Suppressor macrophage treated with lipopolysaccharide for 1 hour (primary cell): ENCODE measurements at regions not wholly inside any gene's neighbourhood (a gene's known extent, or its start where the extent isn't known, plus 50 kb on each side); places are given as distances from the start of the nearest gene placed in this dataset.
A peak's percentile ranks its signal among the peaks of the same experiment; 100 is the strongest.

ENCODE experiments used
- DNase-seq, 3 donors: peaks; one replicate each; pipeline ENCODE4 v3.0.0-alpha.2; 2020 to 2022

DNA sequence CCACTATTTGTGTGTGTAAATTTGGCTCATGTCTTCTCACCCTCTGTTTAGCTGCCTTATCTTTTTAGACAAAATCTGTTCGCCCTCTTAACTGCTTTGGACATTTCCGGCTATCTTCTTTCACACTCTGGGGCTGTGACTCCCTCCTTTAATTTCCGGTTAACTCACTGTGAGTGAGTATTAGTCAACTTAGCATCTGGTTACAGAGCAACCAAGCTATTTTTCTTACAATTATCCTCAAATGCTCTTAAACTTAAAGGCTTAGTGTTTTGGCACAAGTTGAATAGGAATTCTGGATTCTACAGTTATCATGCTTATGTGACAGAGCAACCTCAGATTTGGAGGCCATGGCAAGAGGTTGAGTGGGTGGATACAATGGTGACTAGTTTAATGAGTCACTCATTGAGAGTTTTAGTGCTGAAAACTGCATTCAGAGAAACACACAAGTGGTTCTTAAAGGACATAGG, 177.6 kb upstream of the SEMA3A start:
- DNase-seq, result peak; percentile 11 to 47 (median 35)

DNA sequence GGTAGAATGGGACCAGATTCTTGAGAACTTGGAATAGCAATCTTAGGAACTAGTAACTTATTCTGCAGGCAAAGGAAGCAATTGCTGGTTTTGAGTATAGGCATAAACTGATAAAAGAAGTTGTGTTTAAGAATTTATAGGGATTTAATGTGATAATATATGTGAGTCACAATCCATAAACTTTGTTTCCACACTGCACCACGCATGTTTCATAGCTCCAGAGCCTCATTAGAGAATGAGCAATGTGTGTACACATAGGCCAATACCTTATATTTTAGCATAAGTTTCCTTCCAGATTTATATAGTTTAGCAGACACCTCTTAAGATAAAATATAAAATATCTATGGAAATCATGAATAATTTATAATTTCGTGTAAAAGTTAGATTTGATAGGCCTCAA, 175.5 kb upstream of the SEMA3A start:
- DNase-seq, result no peak

DNA sequence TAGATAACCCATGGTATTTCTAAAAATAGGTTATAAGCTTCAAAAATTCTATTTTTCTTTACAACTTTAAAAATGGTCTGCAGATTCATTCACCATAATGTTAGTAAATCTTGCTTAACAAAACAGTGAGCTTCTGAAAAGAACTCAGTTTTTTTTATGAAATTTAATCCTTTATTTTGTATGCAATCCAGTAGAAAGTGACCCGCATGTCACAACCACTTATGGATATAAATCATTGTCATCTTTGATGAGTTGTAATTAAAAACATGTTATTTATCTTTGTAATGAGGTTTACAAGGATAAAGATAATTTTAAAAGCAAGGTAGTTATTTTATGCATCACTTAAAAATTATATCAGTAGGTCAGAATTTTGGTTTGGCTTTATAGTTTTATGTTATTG, 173.5 kb upstream of the SEMA3A start:
- no peak for DNase-seq

DNA sequence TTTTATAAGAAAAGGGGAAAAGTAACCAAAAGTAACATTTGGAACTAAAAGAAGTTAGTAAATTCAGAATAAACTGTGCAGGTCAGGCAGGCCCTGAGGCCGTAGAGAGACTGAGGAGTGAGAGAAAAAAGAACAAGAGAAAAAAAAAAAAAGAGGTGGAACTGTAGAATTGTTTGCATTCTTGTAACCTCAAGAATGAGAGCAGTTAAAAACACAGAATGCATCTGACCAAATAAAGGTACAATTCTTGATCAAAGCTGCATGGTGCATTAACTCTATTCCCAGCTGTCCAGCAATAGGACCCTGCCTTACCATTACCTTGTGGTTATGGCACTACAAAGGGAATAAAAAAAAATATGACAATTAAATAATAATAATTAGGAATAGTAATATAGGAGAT, 170.1 kb upstream of the SEMA3A start:
- no peak for DNase-seq

DNA sequence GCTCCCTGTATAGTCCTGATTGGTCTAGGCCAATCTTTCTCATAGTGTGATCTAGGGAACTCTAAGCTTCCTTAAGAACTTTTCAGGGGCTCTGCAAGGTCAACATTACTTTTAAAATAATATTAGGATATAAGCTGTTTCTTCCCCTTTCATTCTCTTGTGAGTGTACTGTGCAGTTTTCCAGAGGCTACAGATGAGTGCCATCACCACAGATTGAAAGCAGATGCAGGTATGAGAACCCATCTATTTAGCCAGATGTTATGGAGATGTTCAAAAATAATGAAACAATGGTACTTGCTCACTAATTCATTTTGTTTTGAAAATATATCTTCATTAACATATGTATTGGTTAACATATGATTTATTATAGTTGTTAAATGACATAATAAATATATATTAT, 169.2 kb upstream of the SEMA3A start:
- DNase-seq, result no peak

DNA sequence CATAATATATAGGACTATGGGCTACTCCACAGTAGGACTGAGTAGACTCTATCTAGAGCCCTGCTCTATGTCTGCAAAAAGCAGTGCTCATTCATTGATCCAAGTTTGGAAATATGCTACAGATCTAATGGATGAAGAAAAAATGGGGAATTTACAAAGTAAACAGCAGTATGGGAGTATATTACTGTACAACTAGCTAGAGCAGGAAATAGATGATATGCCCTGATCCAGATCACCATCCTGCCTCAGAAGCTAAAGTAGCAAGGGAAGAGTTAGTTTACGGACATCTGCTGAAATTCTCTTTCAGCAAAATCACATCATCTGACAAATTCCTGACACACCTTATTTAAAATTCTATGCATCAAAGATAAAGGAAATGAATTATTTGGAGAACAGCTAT, 168.2 kb upstream of the SEMA3A start:
- no peak for DNase-seq

DNA sequence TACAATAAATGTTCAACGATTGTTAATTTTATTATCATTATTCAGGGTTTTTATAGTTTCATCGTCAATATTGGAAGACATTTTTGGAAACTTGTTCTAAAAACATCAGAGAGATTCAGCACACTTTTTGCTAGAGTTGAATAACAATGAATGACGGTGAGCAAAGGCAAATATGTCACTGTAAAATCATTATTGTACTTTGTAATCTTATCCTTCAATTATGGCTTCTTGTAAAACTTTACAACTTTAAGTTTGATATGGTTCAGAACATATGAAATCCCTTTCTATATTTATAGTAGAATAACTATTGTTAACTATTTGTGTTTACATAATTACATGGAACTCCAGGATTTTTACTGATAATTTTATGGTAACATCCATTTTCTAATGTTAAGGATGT, 167.8 kb upstream of the SEMA3A start:
- no peak for DNase-seq

DNA sequence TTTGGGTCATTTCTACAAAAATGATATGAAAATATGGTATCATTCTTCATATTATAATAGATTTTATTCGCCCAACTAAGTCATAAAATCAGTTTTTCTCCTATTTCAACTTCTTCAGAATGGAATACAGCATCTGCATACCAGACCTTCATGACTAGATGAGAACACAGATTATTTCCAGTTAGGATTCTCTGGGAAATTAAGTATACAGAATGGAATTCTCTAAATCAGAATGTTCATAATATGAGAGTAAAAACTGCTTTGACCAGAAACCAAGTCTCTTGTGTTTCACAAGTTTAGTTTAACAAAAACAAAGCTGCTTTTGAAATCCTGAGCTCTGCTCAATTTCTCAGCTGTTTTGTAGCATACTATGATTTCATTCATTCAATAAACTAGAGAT, 160.3 kb upstream of the SEMA3A start:
- DNase-seq, result no peak

DNA sequence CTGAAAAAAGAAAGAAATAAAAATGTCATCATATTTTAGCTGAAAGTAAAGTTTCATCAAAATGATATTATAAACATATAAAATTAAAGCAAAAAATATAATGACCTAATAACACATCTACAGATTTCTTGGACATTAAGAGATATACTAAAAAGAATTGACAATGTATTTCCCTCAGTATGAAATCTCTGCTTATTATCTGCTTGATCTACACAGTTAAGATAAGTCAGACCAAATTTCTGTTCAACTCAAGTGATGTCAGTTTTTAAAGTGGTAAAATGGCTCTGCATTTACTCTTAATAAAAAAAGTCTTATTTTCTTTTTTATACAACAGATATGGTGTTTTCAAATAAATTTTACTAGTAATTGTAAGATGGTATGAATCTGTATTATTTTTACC, 159.4 kb upstream of the SEMA3A start:
- no peak for DNase-seq

DNA sequence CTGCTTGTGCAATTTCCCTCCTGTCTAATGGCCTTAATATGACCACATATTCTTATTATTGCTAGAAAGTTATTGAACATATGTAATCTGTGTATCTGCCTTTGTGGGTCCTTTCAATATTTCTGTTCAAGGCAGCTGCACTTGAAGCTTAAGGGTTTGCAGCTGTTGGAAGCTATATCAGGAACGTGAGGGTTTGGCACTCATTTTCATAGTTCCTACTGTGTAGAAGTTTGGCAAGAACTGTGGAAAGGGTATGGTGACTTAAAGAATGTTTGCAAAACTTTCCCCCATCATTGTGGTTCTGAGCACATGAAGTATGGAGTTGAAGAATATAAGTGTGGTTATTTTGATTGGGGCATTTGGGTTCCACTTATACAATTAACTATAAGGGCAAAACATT, 144.7 kb upstream of the SEMA3A start:
- DNase-seq, result peak in 1 of 3 donors; percentile 3

DNA sequence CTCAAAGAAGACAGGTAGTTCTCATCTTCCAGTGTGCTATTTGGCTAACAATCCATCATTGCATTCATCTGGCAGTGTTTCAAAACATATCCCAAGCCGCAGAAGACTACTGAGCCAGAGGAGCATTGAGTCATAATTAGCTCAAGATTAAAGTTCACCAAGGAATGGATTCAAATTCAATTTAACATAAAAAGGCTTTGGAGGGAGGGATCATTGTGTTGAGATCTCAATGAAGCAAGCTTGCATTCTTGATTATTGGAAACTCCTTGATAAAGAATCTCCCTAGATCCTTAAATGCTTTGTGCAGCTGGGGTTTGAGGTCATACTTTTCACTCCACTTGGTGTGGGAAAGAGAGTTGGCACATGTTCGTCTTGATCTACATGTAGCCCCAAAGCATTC, 142.8 kb upstream of the SEMA3A start:
- peak in 1 of 3 donors; percentile 14 for DNase-seq

DNA sequence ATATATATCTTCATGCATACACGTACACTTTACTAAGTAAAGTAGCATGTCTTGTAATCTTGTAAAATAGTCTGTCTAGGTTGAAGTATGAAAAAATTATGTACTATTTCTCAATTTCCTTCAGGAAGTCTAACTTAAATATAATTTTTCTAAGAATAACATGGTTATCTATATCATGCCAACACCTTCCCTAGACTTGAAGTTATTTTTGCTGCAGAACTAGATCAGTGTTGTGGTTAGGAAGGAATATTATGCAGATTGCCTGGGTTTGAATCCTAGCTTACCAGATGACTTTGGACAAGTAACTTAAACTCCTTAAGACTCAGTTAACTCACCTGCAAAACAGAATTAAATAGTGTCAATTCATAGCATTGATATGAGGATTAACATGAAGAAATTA, 142.2 kb upstream of the SEMA3A start:
- no peak for DNase-seq

DNA sequence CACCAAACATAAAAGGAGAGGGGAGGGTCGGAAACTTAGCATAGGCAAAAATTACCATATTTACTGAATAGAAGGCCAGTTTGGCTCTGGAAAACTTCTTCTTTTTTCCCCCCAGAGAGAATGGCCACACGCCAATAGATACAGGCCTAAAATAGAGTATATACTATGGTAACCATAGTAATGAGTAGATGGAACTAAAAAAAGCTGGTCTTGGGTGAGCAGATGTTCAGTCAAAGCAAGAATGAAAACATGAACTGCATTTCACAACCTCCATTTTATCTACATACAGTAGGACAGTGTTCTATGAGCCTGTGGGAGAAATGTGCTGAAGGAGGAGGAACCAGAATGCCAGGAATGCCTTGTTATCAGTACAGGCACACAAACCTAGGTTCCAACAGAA, 141.7 kb upstream of the SEMA3A start:
- DNase-seq, result peak in 1 of 3 donors; percentile 17

DNA sequence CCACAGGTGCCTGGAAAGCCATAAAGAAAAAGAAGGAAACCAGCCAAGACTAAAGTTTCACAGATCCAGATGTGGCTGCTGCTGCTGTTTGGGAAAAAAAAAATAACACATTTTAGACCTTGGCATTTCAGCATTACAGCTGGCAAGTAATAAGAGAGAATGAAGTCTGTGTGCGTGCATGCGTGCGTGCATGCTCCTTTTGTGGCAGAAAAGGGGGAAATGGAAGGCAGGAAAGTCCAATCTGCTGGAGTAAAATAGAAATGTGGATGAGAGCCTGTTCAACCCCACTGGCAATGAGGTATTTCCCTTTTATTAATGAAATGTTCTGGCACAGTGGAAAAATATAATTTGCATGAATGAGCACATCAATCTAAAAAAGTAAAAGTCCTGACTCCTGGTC, 137.0 kb upstream of the SEMA3A start:
- peak in 2 of 3 donors; percentile 4 to 26 for DNase-seq

DNA sequence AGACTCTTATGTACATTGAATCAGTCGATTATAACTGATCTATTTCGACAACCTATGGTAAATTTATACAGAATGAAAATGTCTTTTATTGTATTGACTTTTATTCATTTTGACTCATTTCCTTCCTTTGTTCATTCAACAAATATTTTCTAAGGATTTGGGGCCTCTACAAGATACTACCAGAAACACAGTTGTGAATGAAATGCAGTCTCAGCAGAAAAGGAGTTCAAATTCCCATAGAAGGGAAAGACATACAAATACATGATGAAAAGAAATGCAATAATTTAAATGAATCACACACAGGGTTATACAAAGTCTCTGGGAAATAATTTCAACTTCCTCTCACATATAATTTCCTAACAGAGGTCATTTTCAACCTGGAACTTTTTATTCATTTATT, 134.0 kb upstream of the SEMA3A start:
- DNase-seq, result no peak

DNA sequence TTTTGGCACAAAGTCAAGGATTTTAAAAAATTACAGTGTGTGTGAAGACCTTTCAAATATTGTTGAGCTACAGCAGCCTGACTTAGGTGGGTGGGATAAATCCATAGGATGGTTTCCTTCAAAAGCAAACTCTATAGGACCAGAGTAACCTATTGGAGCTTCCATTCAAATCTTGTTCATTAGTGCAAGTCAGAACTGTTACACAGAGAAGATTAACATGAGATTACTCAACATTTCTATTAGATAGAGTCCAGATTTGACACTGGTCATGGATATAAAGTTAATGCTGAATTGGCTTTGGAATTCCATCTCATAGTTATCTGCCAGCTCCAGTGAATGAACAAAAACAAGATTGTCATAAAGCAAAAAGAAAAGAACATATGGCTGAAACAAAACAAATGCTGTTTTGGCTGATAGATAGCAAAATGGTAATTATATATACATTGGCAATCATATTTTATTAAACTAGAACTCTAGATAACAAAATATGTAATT, 129.6 kb upstream of the SEMA3A start:
- DNase-seq, result no peak

DNA sequence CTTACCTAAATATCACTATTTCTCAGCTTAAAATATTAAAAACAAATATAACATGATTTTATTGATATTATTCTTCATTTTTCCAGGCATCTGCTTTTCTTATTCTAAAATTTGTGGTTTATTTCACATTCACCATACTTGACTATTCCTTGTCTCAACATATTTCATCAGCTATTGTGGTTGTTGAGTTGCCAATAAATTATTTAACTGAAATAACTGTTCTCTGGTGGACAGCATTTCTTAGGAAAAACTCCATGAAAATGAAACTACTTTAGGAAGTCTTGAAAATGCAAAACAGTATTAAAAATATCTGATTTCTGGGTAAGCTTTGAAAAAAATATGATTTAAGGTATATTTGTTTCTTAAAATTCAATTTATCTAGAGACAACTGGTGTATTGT, 122.9 kb upstream of the SEMA3A start:
- peak in 1 of 3 donors; percentile 11 for DNase-seq

DNA sequence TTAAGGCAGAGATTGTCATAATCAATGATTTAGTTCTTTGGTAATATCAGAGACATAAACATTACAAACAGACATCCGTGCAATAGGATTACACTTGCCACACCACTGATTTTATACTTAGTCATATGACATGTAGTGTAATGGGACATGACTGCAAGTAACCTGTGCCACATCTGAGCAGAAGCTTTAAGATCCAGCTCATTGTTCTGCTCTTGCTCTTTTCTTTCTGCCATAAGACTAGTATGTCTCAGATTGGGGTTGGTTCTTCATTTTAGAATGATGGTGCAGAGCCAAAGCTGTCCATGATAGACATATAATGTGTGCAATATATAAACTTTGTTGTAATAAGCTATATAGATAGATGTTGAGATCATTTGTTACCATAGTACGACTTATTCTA, 119.7 kb upstream of the SEMA3A start:
- peak in 1 of 3 donors; percentile 9 for DNase-seq

DNA sequence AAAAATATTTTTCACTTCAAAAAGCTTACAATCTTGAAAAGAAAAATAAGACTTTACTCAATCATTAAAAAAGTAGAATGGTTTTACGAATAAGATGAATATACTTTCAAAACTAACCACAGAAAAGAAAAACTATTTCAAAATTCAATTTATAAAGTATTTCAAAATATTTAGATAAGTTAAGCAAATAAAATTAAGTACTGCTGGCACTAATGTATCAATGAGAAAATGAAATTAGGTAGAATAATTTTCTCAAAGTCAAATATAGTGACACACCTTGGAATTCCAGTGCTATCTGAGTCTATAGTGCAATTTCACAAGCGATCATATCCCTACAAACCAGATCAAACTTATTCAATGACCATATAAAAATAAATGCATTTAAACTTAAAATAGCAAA, 109.8 kb upstream of the SEMA3A start:
- peak in 1 of 3 donors; percentile 6 for DNase-seq

DNA sequence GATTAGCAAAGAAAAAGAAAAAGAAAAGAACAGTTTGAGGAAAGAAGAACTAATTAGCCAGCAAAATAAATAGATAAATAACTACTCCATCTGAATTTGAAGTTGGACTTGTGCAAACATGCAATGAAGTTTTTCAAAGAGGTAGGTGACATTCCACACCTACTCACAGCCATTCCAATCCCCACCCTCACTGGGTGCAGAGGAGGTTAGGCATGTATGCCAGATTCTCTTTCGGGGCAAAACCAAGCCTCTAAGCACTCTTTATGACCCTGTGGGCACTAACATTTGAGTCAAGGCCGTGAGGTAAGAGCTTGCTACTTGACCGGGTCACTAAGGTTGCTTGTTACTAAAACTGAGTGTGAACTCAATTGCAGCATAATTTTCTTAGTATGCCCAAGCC, 108.4 kb upstream of the SEMA3A start:
- DNase-seq, result peak in 1 of 3 donors; percentile 7

DNA sequence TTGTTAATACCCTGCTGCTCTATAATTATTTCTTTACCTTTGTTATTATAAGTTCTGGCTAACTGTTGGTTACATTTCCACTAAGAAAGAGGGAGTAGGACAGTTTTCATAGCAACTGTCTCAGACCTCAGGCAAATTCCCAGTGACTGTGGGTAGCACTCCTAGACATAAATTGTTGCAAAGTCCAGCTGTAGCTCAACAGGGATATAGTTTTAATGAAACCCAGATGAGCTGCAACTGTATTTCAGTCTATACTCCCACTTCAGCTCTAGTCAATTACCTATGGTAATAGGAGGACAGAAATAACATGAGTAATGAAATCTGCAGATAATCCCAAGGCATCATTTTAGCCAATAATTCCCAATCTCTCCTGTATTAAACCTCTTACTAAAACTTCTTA, 103.0 kb upstream of the SEMA3A start:
- no peak for DNase-seq

DNA sequence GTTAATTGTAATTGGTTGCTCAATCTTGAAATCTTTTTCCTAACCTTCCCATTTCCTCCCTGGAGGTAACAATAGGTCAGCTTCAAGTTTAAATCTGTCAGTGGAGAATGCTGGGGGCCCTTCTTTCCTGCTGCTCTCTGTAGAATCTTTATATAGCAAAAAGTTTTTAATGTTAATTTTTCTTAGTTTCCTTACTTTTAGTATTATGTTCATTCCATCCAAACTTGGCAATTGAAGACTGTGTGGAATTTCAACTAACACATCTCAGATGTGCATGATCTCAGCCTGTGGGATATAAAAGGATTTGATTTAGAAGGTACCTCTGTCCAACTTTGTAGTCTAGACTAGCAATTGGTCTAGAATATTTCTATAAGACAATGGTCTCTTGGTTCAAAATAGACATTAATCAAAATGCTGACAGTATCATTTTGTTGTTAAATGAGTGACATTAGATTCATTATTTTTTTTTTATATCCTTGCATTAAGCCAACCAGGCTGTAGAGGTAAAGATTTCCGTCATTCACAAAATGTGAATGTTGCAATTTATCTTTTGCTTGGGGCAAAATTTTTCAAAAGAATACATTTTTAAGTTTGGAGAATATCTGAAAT, 100.4 kb upstream of the SEMA3A start:
- DNase-seq, result no peak

DNA sequence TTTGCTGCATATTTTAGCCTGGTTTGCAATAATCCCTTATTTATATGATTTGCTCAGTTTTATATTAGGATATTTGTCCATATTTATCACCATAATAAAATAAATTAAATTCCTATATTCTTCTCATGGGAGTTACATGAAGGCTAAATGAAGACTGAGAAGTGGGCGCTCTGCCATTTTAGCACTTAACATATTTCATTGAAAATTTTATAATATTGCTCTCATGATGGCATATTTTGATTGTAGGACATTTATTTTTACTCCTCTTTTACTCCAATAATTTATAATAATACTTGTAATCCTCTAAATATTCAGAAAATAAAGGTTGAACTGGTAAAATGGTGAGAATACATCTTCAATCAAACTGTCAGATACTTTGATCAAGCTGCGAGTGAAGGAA, 99.8 kb upstream of the SEMA3A start:
- no peak for DNase-seq

DNA sequence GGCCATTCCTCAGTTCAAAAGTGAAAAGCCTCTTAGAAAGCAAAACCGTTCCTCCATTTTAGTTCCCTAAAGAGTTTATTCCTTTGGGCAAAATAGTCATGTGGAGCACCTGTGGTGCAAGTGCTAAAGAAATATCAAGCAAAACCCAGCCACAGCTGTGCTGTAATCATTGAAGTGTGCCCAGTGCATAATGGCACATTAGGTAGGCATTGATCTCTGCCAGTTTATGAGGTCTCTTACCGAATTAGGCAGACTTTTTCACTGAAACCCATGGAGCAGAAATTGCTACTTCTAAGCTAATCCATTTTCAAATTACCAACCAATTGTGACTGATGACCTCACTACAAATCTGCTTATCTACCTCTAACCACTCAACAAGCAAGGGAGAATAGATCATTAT, 97.2 kb upstream of the SEMA3A start:
- DNase-seq, result no peak

DNA sequence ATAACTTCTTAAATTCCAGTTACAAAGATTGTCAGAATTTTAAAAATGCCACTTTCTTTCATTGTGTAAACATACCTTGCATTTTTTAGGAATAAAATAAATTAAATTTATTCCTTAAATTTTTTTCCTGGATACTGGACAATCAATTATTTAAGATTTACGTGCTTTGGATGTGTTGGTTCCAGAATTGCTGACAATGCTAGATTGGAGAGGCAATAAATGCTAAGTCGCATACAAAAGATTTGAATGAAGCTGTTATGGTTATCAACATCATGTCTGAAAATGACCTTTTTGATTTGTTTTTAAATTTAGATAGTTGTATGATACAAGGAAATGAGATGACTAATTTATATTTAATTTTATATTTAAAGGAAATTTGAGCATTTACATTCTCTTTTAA, 89.2 kb upstream of the SEMA3A start:
- no peak for DNase-seq
